H9 (cell line): ENCODE measurements at regions not wholly inside any gene's neighbourhood (a gene's known extent, or its start where the extent isn't known, plus 50 kb on each side); places are given as distances from the start of the nearest gene placed in this dataset.

Experiments
- DNase-seq: peaks from one replicate; pipeline ENCODE4 v3.0.0-alpha.2; 2017
- H2AFZ ChIP-seq: one replicate; pipeline ENCODE4 v1.6.1; 2013; ENCODE audit warnings: mild to moderate bottlenecking, low read length, control low read depth, moderate library complexity
- H2AK5ac ChIP-seq: 2 replicates; pipeline ENCODE4 v1.6.1; 2013; ENCODE audit warnings: low read length, control low read depth, mixed read lengths; ENCODE audit not compliant: insufficient read length
- H2BK120ac ChIP-seq: one replicate; pipeline ENCODE4 v1.6.1; 2013; ENCODE audit warnings: low read depth, mild to moderate bottlenecking, low read length, control low read depth, inconsistent platforms; ENCODE audit not compliant: poor library complexity, severe bottlenecking
- H2BK12ac ChIP-seq: 2 replicates; pipeline ENCODE4 v1.6.1; 2013; ENCODE audit warnings: low read length, control low read depth, mixed read lengths, low read depth; ENCODE audit not compliant: insufficient read length
- H2BK15ac ChIP-seq: 2 replicates; pipeline ENCODE4 v1.6.1; 2013; ENCODE audit warnings: low read depth, low read length, control low read depth
- H2BK20ac ChIP-seq: one replicate; pipeline ENCODE4 v1.6.1; 2013; ENCODE audit warnings: low read depth, mild to moderate bottlenecking, low read length, control low read depth, inconsistent platforms; ENCODE audit not compliant: poor library complexity, severe bottlenecking
- H2BK5ac ChIP-seq: 2 replicates; pipeline ENCODE4 v1.6.1; 2013; ENCODE audit warnings: low read length, control low read depth, mixed read lengths; ENCODE audit not compliant: insufficient read length
- H3K14ac ChIP-seq: 2 replicates; pipeline ENCODE4 v1.6.1; 2013; ENCODE audit warnings: low read length, control low read depth; ENCODE audit not compliant: insufficient read depth
- H3K18ac ChIP-seq: 2 replicates; pipeline ENCODE4 v1.6.1; 2013; ENCODE audit warnings: low read depth, mild to moderate bottlenecking, mixed read lengths, low read length, control low read depth; ENCODE audit not compliant: insufficient read length
- H3K23ac ChIP-seq: 2 replicates; pipeline ENCODE4 v1.6.1; 2013; ENCODE audit warnings: low read length, control low read depth, mixed read lengths, low read depth; ENCODE audit not compliant: insufficient read length
- H3K23me2 ChIP-seq: 2 replicates; pipeline ENCODE4 v1.6.1; 2013; ENCODE audit warnings: low read depth, mild to moderate bottlenecking, mixed read lengths, low read length, control low read depth; ENCODE audit not compliant: insufficient read length, poor library complexity, severe bottlenecking
- H3K27ac ChIP-seq: 2 replicates; pipeline ENCODE4 v1.5.1; 2013; ENCODE audit warnings: low read length, control low read depth, mixed read lengths, low read depth; ENCODE audit not compliant: insufficient read length
- H3K27me3 ChIP-seq: 2 replicates; pipeline ENCODE4 v1.6.1; 2013; ENCODE audit warnings: low read length, control low read depth, inconsistent platforms; ENCODE audit not compliant: insufficient read depth
- H3K4ac ChIP-seq: 2 replicates; pipeline ENCODE4 v1.6.1; 2013; ENCODE audit warnings: low read depth, mild to moderate bottlenecking, control low read depth, inconsistent platforms, low read length, moderate library complexity
- H3K4me1 ChIP-seq: 2 replicates; pipeline ENCODE4 v1.6.1; 2013; ENCODE audit warnings: low read length, control low read depth, inconsistent platforms; ENCODE audit not compliant: insufficient read depth
- H3K4me2 ChIP-seq: 2 replicates; pipeline ENCODE4 v1.6.1; 2013; ENCODE audit warnings: low read length, control low read depth, mixed read lengths; ENCODE audit not compliant: insufficient read length, insufficient read depth
- H3K56ac ChIP-seq: 2 replicates; pipeline ENCODE4 v1.6.1; 2013; ENCODE audit warnings: low read depth, mild to moderate bottlenecking, mixed read lengths, low read length, control low read depth; ENCODE audit not compliant: insufficient read length
- H3K79me1 ChIP-seq: 2 replicates; pipeline ENCODE4 v1.6.1; 2013; ENCODE audit warnings: low read depth, mild to moderate bottlenecking, moderate library complexity, low read length, control low read depth, inconsistent platforms; ENCODE audit not compliant: insufficient read depth, poor library complexity, severe bottlenecking
- H3K79me2 ChIP-seq: 2 replicates; pipeline ENCODE4 v1.6.1; 2013; ENCODE audit warnings: low read length, control low read depth, inconsistent platforms; ENCODE audit not compliant: insufficient read depth
- H3K9ac ChIP-seq: 2 replicates; pipeline ENCODE4 v1.6.1; 2013; ENCODE audit warnings: low read length, control low read depth, mixed read lengths; ENCODE audit not compliant: insufficient read length; ENCODE audit errors: extremely low read depth
- H3K9me3 ChIP-seq: one replicate; pipeline ENCODE4 v1.6.1; 2013; ENCODE audit warnings: low read depth, low read length, inconsistent platforms; ENCODE audit not compliant: control insufficient read depth
- H3T11ph ChIP-seq: one replicate; pipeline ENCODE4 v1.6.1; 2013; ENCODE audit warnings: mild to moderate bottlenecking, low read length, control low read depth, inconsistent platforms
- H4K20me1 ChIP-seq: one replicate; pipeline ENCODE4 v1.6.1; 2013; ENCODE audit not compliant: control insufficient read depth, insufficient read length, insufficient read depth
- H4K5ac ChIP-seq: 2 replicates; pipeline ENCODE4 v1.6.1; 2013; ENCODE audit warnings: low read depth, mild to moderate bottlenecking, mixed read lengths, low read length, control low read depth; ENCODE audit not compliant: insufficient read length
- H4K8ac ChIP-seq: replicated peaks from 2 replicates; pipeline ENCODE4 v1.6.1; 2013; ENCODE audit warnings: low read length, control low read depth, mixed read lengths, low read depth; ENCODE audit not compliant: insufficient read length
- H4K91ac ChIP-seq: 2 replicates; pipeline ENCODE4 v1.6.1; 2013; ENCODE audit warnings: low read depth, mild to moderate bottlenecking, moderate library complexity, mixed read lengths, low read length, control low read depth; ENCODE audit not compliant: insufficient read length
- H3K27ac Mint-ChIP-seq, 3 experiments: 2 replicates in 2 of 3; 3 replicates in 1 of 3; pipeline ENCODE4 v1.8.0; 2020 to 2021; ENCODE audit warnings: mixed read lengths in 3 of 3, mild to moderate bottlenecking in 1 of 3, moderate library complexity in 1 of 3
- H3K27me3 Mint-ChIP-seq: 2 replicates; pipeline ENCODE4 v1.8.0; 2021; ENCODE audit warnings: low read depth, mild to moderate bottlenecking, moderate library complexity, mixed read lengths
- H3K36me3 Mint-ChIP-seq, 3 experiments: 2 replicates in 2 of 3; 3 replicates in 1 of 3; pipeline ENCODE4 v1.8.0; 2020 to 2021; ENCODE audit warnings: low read depth in 3 of 3, mixed read lengths in 3 of 3; ENCODE audit not compliant: insufficient read depth in 1 of 3
- H3K4me1 Mint-ChIP-seq, 2 experiments: 2 replicates each; pipeline ENCODE4 v1.8.0; 2020; ENCODE audit warnings: mixed read lengths in 2 of 2
- H3K4me3 Mint-ChIP-seq, 2 experiments: 2 replicates in 1 of 2; 3 replicates in 1 of 2; pipeline ENCODE4 v1.8.0; 2020 to 2021; ENCODE audit warnings: mild to moderate bottlenecking in 2 of 2, mixed read lengths in 2 of 2, moderate library complexity in 1 of 2
- H3K9me3 Mint-ChIP-seq, 2 experiments: 2 replicates in 1 of 2; 3 replicates in 1 of 2; pipeline ENCODE4 v1.8.0; 2020; ENCODE audit warnings: mild to moderate bottlenecking in 2 of 2, mixed read lengths in 2 of 2, moderate library complexity in 1 of 2
- CTCF ChIP-seq: fragments of 200-600 bp; sonication (generic); conservative IDR thresholded peaks from 3 replicates; pipeline ENCODE4 v1.8.0; 2021; ENCODE audit warnings: antibody characterized with exemption, mild to moderate bottlenecking
- WGBS: extraction: QIAGEN DNeasy Blood & Tissue Kit; methylation state at CpG from one replicate; pipeline ENCODE4 v1.1.7; 2013; ENCODE audit warnings: missing lambda C conversion rate, low lambda C conversion rate, mixed read lengths; ENCODE audit not compliant: insufficient read length; ENCODE audit errors: extremely low coverage; 5-methylcytosine and 5-hydroxymethylcytosine counted together

GRCh38 chr7:66296-66695 is 126.1 kb upstream of the FAM20C start:
- Histone ChIP-seq H3K27ac (no peak overlapping the region), H3K23me2 (no peaks in the 10 kb centered on the region), H3K18ac (no peak overlapping the region), H3K14ac (no peak overlapping the region), H3K23ac (no peak overlapping the region), H3K79me2 (no peaks in the 10 kb centered on the region), H4K8ac (no peak overlapping the region), H3T11ph (no peak overlapping the region), H3K4ac (no peak overlapping the region), H3K4me2 (no peak overlapping the region), H3K9ac (no peak overlapping the region), H2AK5ac (no peak overlapping the region), H3K79me1 (no peaks in the 10 kb centered on the region), H4K5ac (no peak overlapping the region), H2BK5ac (no peak overlapping the region), H2BK12ac (no peak overlapping the region), H3K56ac (no peak overlapping the region), H3K27me3 (no peaks in the 10 kb centered on the region), H2BK20ac (no peak overlapping the region), H4K91ac (no peak overlapping the region), H3K9me3 (no peaks in the 10 kb centered on the region), H2AFZ (no peak overlapping the region), H4K20me1 (no peaks in the 10 kb centered on the region), H3K4me1 (no peaks in the 10 kb centered on the region; the same call in 1 of the 2 replicates), H2BK15ac (no peak overlapping the region), H2BK120ac (no peak overlapping the region)
- Mint-ChIP-seq H3K4me1 (peaks cover 12 to 17% of the 10 kb centered on the region in 2 experiments; a peak in 3 of 4 replicates), H3K9me3 (no peaks in the 10 kb centered on the region; a peak in 1 of 5 replicates), H3K27ac (no peak overlapping the region), H3K36me3 (no peaks in the 10 kb centered on the region), H3K4me3 (no peak overlapping the region), H3K27me3 (peaks cover 4% of the 10 kb centered on the region)
- no CpG with 5 or more reads among the region's 12 CpGs for WGBS
- no peak for TF ChIP-seq CTCF
- DNase-seq = no peak
